HG03139 (cell line): ENCODE measurements at regions not wholly inside any gene's neighbourhood (a gene's known extent, or its start where the extent isn't known, plus 50 kb on each side); places are given as distances from the start of the nearest gene placed in this dataset.

Experiments used
- ATAC-seq: cut with Tn5 transposase; IDR thresholded peaks from one replicate; pipeline ENCODE4 v1.9.1; 2021; ENCODE audit not compliant: unreplicated experiment

- no peak for ATAC-seq
Measured at GRCh38 chr1:34597877-34598514, 156.9 kb upstream of the GJB5 start.

- ATAC-seq: no peak
Measured at GRCh38 chr1:34602907-34603306, 151.9 kb upstream of the GJB5 start.

GRCh38 chr1:34603594-34603993 lies 151.3 kb upstream of the GJB5 start:
- no peak for ATAC-seq

DNA sequence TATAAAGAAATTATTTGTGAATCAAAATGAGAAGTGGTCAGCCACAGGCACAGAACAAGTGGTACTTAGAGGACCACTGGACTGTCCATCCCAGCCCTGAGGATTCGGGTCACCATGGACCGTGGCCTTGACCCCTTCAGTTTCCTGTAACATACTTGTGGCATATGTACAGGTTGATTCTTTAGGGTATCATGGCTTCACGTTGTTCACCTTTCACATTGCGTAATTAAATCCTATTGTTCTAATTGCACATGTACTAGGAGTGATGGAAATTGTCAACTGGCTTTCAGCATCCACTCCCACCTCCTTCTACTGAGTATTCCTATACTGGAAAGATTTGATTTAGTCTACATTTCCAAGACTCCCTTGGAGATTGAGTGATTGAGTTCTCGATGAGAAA lies 148.3 kb upstream of the GJB5 start:
- ATAC-seq: no peak

DNA sequence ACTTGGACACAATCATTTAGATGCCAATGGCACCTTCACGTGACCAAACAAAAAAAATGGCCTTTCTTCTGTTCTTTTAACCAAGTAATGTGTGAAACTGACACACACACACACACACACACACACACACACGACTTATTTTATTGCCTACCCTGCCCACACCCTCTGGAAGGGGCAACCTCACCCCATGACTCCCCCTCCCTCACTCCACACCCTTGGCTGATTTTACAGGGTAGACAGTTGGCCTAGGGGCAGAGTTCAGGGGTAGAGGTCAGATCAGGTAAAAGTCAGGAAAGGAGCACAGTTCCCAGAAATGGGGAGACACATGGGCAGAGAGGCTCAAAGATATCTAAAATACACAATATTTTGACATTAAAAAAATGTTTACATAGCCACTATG lies 144.8 kb upstream of the GJB5 start:
- ATAC-seq: no peak

GRCh38 chr1:34611571-34611970 lies 143.3 kb upstream of the GJB5 start:
- no peak for ATAC-seq

- ATAC-seq: no peak
Measured at GRCh38 chr1:34612091-34612827, 142.6 kb upstream of the GJB5 start.

- no peak for ATAC-seq
Measured at GRCh38 chr1:34617321-34618118, 137.3 kb upstream of the GJB5 start.

- ATAC-seq: no peak
Measured at GRCh38 chr1:34618381-34618780, 136.5 kb upstream of the GJB5 start.

DNA sequence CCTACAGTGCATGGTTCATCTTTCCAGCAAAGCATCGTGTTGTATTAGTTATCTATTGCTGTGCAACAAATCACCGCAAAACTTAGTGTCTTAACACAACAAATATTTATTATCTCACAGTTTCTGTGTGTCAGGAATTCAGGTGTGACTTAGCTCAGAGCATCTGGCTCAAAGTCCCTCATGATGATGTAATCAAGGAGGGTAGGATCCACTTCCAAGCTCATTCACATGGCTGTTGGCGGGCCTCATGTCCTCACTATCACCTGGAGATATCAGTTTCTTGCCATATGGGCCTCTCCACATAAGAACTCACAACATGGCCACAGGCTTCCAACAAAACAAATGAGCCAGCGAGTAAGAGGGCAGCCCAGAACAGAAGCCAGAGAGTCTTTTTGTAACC lies 135.6 kb upstream of the GJB5 start:
- no peak for ATAC-seq

GRCh38 chr1:34621916-34622315 lies 132.9 kb upstream of the GJB5 start:
- no peak for ATAC-seq

GRCh38 chr1:34625521-34626015 lies 129.3 kb upstream of the GJB5 start:
- ATAC-seq: no peak

GRCh38 chr1:34627465-34628240 lies 127.2 kb upstream of the GJB5 start:
- ATAC-seq: no peak

DNA sequence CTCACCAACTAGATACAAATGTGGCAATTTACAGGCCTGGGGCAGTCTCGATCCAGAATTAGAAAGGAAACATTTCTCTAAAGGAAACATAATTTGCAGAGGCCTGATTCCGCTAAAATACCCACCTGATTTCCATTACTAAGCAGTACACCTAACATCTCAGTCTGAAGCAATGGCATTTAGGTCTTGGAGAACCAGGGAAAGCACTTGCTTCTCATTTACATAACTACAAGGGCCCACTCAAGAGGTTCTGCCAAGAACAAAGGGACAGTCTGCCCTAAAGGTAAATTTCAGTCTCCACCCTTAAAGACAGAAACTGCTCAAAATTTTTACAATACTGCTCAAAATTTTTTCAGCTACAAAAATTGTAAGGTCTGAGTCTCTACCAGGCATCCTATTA lies 123.7 kb upstream of the GJB5 start:
- no peak for ATAC-seq

- no peak for ATAC-seq
Measured at GRCh38 chr1:34639701-34640100, 115.1 kb upstream of the GJB5 start.

- no peak for ATAC-seq
Measured at GRCh38 chr1:34640654-34641401, 114.0 kb upstream of the GJB5 start.

DNA sequence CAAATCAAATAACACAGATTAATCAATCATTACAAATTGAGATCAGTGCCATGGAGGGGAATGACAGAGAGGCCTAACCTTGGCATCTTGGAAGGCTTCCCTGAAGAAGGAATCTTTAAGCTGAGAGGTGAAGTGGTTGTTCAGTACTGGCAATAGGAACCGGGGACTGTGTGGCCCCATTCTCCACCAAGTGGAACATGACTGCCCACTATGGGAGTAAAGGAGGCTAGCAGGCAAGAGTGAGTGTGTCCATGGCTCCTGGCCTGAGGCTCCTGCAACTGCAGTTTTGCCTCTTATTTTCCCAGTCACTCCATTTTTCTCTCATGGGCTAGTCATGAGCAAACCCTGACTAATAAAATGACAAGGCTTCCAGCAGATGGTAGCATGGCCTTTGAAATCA lies 112.2 kb upstream of the GJB5 start:
- ATAC-seq: no peak

DNA sequence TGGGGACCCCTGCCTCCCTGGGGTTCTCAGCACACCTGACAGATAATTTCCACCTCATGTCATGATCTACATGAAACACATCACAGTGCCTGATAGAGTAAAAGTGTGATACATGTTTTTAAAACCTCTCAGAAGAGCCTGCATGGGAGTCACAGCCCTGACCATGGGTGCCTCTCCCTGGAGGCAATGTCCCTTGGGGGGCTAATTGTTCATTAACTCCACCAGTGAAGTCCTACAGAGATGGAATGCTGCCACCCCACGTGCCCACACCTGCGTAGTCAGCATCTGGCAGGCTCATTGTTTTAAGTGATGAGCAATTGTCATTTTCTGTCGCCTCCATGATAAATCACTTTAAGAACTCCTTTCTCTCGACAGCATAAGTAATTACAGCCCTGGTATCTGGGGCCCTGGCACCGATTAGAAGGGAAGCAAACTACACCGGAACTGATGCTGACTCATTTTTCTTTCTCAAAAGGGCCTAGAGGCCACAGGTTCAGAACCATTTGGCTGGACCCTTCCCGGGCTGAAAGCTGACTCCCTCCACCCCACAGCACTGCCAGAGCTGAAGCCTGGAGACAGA lies 109.6 kb upstream of the GJB5 start:
- no peak for ATAC-seq

DNA sequence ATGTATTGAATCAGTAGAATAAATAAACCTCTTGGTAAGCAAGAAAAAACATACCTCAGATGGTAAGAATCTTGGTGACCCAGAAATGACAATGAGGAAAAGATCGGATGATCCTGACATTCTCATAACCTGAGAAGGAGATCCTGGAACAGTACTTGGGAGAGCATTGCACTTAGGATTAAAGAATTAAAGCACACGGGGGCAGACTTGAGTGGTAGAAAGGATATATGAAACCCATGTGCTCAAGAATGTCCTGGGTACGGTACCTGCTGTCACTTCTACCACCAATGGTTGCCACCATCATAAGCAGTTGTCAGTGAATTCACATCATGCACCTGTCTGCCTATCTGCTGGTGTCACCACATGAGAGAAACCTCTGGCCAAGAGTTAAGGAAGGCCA lies 108.9 kb upstream of the GJB5 start:
- ATAC-seq: no peak

DNA sequence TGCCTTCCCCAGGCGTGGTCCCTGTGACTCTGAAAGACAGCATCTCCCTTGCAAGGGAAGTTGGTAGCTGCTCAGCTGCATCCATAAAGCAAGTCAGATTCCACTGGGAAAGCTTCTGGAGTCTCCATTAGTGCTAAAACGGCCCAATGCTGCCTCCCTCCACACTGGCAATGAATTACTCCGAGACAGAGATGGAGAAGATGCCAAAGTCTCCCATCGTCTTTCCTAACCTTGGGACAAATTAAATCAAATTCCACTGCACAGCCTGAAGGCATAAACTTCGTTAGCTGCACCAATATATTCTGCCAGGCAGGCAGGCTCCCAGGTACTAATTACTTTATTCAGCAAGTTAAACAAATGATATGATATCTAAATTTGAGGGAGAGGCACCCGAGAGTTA lies 106.3 kb upstream of the GJB5 start:
- ATAC-seq: no peak
